ENCODE measurements at regions not wholly inside any gene's neighbourhood (a gene's known extent, or its start where the extent isn't known, plus 50 kb on each side); places are given as distances from the start of the nearest gene placed in this dataset.

GRCh38 chr21:28083350-28083749, 909.3 kb downstream of the LTN1 start:
- Mint-ChIP-seq H3K4me1 (no peaks in the 10 kb centered on the region), H3K27me3 (ENCODE audit: low read depth in 3 of 3) (peaks cover 0 to 4% (median 3%) of the 10 kb centered on the region in 3 donors), H3K36me3 (no peaks in the 10 kb centered on the region), H3K27ac (no peak overlapping the region), H3K4me3 (no peak overlapping the region), H3K9me3 (peaks cover 0 to 3% (median 2%) of the 10 kb centered on the region in 7 donors)
- no peak overlapping the region for H2AFZ ChIP-seq (ENCODE audit: insufficient read depth, low read depth, low read length, poor library complexity, severe bottlenecking)
- no peak overlapping the region for H3K4me2 ChIP-seq (replicated peaks; ENCODE audit: extremely low read depth, low read length, poor library complexity, severe bottlenecking)
- no peaks in the 10 kb centered on the region for H4K20me1 ChIP-seq (ENCODE audit: insufficient read depth, low read length)
- H3K9me3 ChIP-seq (replicated peaks in 1 of 2; ENCODE audit: control insufficient read depth in 1 of 2, insufficient read depth in 1 of 2, low read length in 2 of 2), result no peaks in the 10 kb centered on the region
- H3K79me2 ChIP-seq (ENCODE audit: insufficient read depth, low read length), result no peaks in the 10 kb centered on the region
- 86% methylated on average over 2 of the region's 3 CpGs for WGBS (ENCODE audit: insufficient coverage)
- no peak for TF ChIP-seq CTCF (IDR thresholded peaks at IDR 0.05)
- no peaks in the 10 kb centered on the region for H3K36me3 ChIP-seq (replicated peaks in 1 of 2; ENCODE audit: control insufficient read depth in 1 of 2, insufficient read depth in 2 of 2, low read length in 2 of 2)
- intact Hi-C loops (cut with micrococcal nuclease), result no loop called here
- no peak overlapping the region for H3K9ac ChIP-seq (ENCODE audit: insufficient read depth, low read length, poor library complexity, severe bottlenecking)
- DNase-seq, result no peak
- H3K4me3 ChIP-seq (replicated peaks in 1 of 3; ENCODE audit: low read depth in 2 of 3, low read length in 3 of 3), result no peak overlapping the region
- H3K4me1 ChIP-seq (ENCODE audit: control insufficient read depth in 1 of 2, insufficient read depth in 2 of 2, low read length in 2 of 2), result no peaks in the 10 kb centered on the region
- H3K27ac ChIP-seq (ENCODE audit: low read depth in 1 of 2, low read length in 2 of 2), result no peak overlapping the region
- H3K27me3 ChIP-seq (ENCODE audit: control insufficient read depth in 2 of 2, insufficient read depth in 2 of 2, low read length in 2 of 2), result no peaks in the 10 kb centered on the region

GRCh38 chr21:28078126-28078525, 914.6 kb downstream of the LTN1 start:
- Mint-ChIP-seq H3K27me3 (ENCODE audit: low read depth in 3 of 3) (peaks cover 0 to 3% (median 2%) of the 10 kb centered on the region in 3 donors), H3K27ac (no peak overlapping the region), H3K4me1 (no peaks in the 10 kb centered on the region), H3K9me3 (peaks cover under 1 to 7% (median 3%) of the 10 kb centered on the region in 7 donors), H3K4me3 (no peak overlapping the region), H3K36me3 (no peaks in the 10 kb centered on the region)
- WGBS (ENCODE audit: insufficient coverage), result no CpG with 5 or more reads among the region's 2 CpGs
- Histone ChIP-seq H3K4me1 (ENCODE audit: control insufficient read depth in 1 of 2, insufficient read depth in 2 of 2, low read length in 2 of 2) (no peaks in the 10 kb centered on the region), H2AFZ (ENCODE audit: insufficient read depth, low read depth, low read length, poor library complexity, severe bottlenecking) (no peak overlapping the region), H3K27me3 (ENCODE audit: control insufficient read depth in 2 of 2, insufficient read depth in 2 of 2, low read length in 2 of 2) (no peaks in the 10 kb centered on the region), H3K4me3 (replicated peaks in 1 of 3; ENCODE audit: low read depth in 2 of 3, low read length in 3 of 3) (no peak overlapping the region), H3K79me2 (ENCODE audit: insufficient read depth, low read length) (no peaks in the 10 kb centered on the region), H3K9me3 (replicated peaks in 1 of 2; ENCODE audit: control insufficient read depth in 1 of 2, insufficient read depth in 1 of 2, low read length in 2 of 2) (peaks cover 0 to 1% of the 10 kb centered on the region in 2 donors), H3K4me2 (replicated peaks; ENCODE audit: extremely low read depth, low read length, poor library complexity, severe bottlenecking) (no peak overlapping the region), H3K27ac (ENCODE audit: low read depth in 1 of 2, low read length in 2 of 2) (no peak overlapping the region), H3K36me3 (replicated peaks in 1 of 2; ENCODE audit: control insufficient read depth in 1 of 2, insufficient read depth in 2 of 2, low read length in 2 of 2) (no peaks in the 10 kb centered on the region), H3K9ac (ENCODE audit: insufficient read depth, low read length, poor library complexity, severe bottlenecking) (no peak overlapping the region), H4K20me1 (ENCODE audit: insufficient read depth, low read length) (no peaks in the 10 kb centered on the region)
- TF ChIP-seq CTCF (IDR thresholded peaks at IDR 0.05), result no peak
- intact Hi-C loops (cut with micrococcal nuclease), result no loop called here
- no peak for DNase-seq
